H1 (cell line): ENCODE measurements at regions not wholly inside any gene's neighbourhood (a gene's known extent, or its start where the extent isn't known, plus 50 kb on each side); places are given as distances from the start of the nearest gene placed in this dataset.

Experiments used
- CTCF ChIA-PET: fragments of 300-600 bp; sonication (Branson Sonifier 250); formaldehyde crosslinking; loops from one replicate; lab custom pipeline; 2021; ENCODE audit not compliant: partially characterized antibody; lab: Charles Lee
- POLR2A ChIA-PET: fragments of 300-600 bp; sonication (Branson Sonifier 250); formaldehyde crosslinking; loops from one replicate; lab custom pipeline; 2021; ENCODE audit warnings: inconsistent platforms; ENCODE audit not compliant: partially characterized antibody; lab: Charles Lee
- DNase-seq, 2 experiments: peaks; one replicate each; pipeline versions ENCODE4 v3.0.0 to v3.0.0-alpha.2; 2010 to 2022; ENCODE audit warnings: low spot score in 2 of 2, low read depth in 1 of 2, mixed read lengths in 1 of 2
- FAIRE-seq: peaks from 2 replicates; lab custom pipeline; 2011; peaks lifted over from hg19 to GRCh38; lab: Jason Lieb, UNC
- H2AFZ ChIP-seq: 2 replicates; pipeline ENCODE4 v1.8.1; 2012; ENCODE audit warnings: low read length, inconsistent platforms
- H2AK5ac ChIP-seq: 2 replicates; pipeline ENCODE4 v1.6.1; 2013; ENCODE audit warnings: low read depth, low read length
- H2BK120ac ChIP-seq: replicated peaks from 2 replicates; pipeline ENCODE3; 2013; ENCODE audit warnings: low read depth, low read length, inconsistent platforms
- H2BK12ac ChIP-seq: 2 replicates; pipeline ENCODE4 v1.6.1; 2013; ENCODE audit warnings: low read depth, low read length
- H2BK15ac ChIP-seq: 2 replicates; pipeline ENCODE4 v1.6.1; 2013; ENCODE audit warnings: low read length
- H2BK20ac ChIP-seq: 2 replicates; pipeline ENCODE4 v1.6.1; 2013; ENCODE audit warnings: low read length
- H2BK5ac ChIP-seq: 2 replicates; pipeline ENCODE4 v1.6.1; 2013; ENCODE audit warnings: low read depth, low read length
- H3K14ac ChIP-seq: 2 replicates; pipeline ENCODE4 v1.6.1; 2013; ENCODE audit warnings: inconsistent platforms; ENCODE audit not compliant: insufficient read length
- H3K18ac ChIP-seq: 2 replicates; pipeline ENCODE4 v1.6.1; 2013; ENCODE audit warnings: low read length; ENCODE audit errors: extremely low read depth
- H3K23ac ChIP-seq: 2 replicates; pipeline ENCODE4 v1.6.1; 2013; ENCODE audit warnings: inconsistent platforms; ENCODE audit not compliant: insufficient read length
- H3K23me2 ChIP-seq: 2 replicates; pipeline ENCODE4 v1.6.1; 2013; ENCODE audit warnings: low read depth, low read length
- H3K27ac ChIP-seq: 2 replicates; pipeline ENCODE4 v1.6.1; 2011; ENCODE audit warnings: low read depth, low read length, inconsistent platforms
- H3K27me3 ChIP-seq, 4 experiments: replicated peaks in 1 of 4; 1 replicate in 1 of 4; 2 replicates in 3 of 4; pipeline versions ENCODE4 v1.6.1 to v1.8.1; 2011 to 2013; ENCODE audit warnings: low read length in 3 of 4, mild to moderate bottlenecking in 3 of 4, inconsistent platforms in 2 of 4, mixed read lengths in 2 of 4, moderate library complexity in 1 of 4; ENCODE audit not compliant: control insufficient read depth in 3 of 4, insufficient read depth in 3 of 4; ENCODE audit errors: extremely low read depth in 1 of 4
- H3K36me3 ChIP-seq, 4 experiments: 2 replicates each; pipeline versions ENCODE4 v1.6.1 to v1.8.1; 2011 to 2013; ENCODE audit warnings: mild to moderate bottlenecking in 4 of 4, low read length in 3 of 4, moderate library complexity in 2 of 4, control low read depth in 1 of 4, inconsistent platforms in 1 of 4; ENCODE audit not compliant: insufficient read depth in 4 of 4, control insufficient read depth in 2 of 4
- H3K4ac ChIP-seq: replicated peaks from 2 replicates; pipeline ENCODE3; 2013; ENCODE audit warnings: low read length, low read depth, mixed read lengths, inconsistent platforms; ENCODE audit not compliant: insufficient read length
- H3K4me1 ChIP-seq, 4 experiments: replicated peaks in 1 of 4; 1 replicate in 1 of 4; 2 replicates in 3 of 4; pipeline versions ENCODE4 v1.6.1 to v1.8.1; 2011 to 2013; ENCODE audit warnings: low read length in 3 of 4, inconsistent platforms in 2 of 4, mixed read lengths in 1 of 4; ENCODE audit not compliant: insufficient read depth in 4 of 4, control insufficient read depth in 3 of 4
- H3K4me2 ChIP-seq, 2 experiments: 2 replicates each; pipeline versions ENCODE4 v1.6.1 to v1.8.1; 2011 to 2013; ENCODE audit warnings: low read depth in 2 of 2, low read length in 2 of 2, control low read depth in 1 of 2, inconsistent platforms in 1 of 2, mild to moderate bottlenecking in 1 of 2; ENCODE audit not compliant: insufficient read depth in 1 of 2
- H3K4me3 ChIP-seq, 4 experiments: fragments of 200-600, 300-600 bp in 1 of 4; sonication (generic), shearing (Covaris generic), sonication (Bioruptor Twin) in 1 of 4; 2 replicates each; pipeline versions ENCODE4 v1.5.1 to v1.8.1; 2011 to 2016; ENCODE audit warnings: low read length in 4 of 4, low read depth in 3 of 4, control low read depth in 2 of 4, inconsistent platforms in 2 of 4, mild to moderate bottlenecking in 2 of 4, mixed read lengths in 1 of 4, moderate library complexity in 1 of 4; ENCODE audit not compliant: insufficient read depth in 2 of 4; ENCODE audit errors: extremely low read depth in 1 of 4
- H3K56ac ChIP-seq: replicated peaks from 2 replicates; pipeline ENCODE3; 2013; ENCODE audit warnings: low read depth, mild to moderate bottlenecking, mixed read lengths, low read length, inconsistent platforms; ENCODE audit not compliant: insufficient read length
- H3K79me1 ChIP-seq: 2 replicates; pipeline ENCODE4 v1.6.1; 2013; ENCODE audit warnings: low read depth, low read length, control low read depth
- H3K79me2 ChIP-seq, 2 experiments: 2 replicates each; pipeline versions ENCODE4 v1.6.1 to v1.8.1; 2012 to 2013; ENCODE audit warnings: low read length in 2 of 2, mild to moderate bottlenecking in 2 of 2, inconsistent platforms in 1 of 2; ENCODE audit not compliant: insufficient read depth in 2 of 2, control insufficient read depth in 1 of 2
- H3K9ac ChIP-seq, 4 experiments: replicated peaks in 1 of 4; 1 replicate in 1 of 4; 2 replicates in 3 of 4; pipeline versions ENCODE4 v1.6.1 to v1.8.1; 2011 to 2013; ENCODE audit warnings: low read depth in 3 of 4, low read length in 3 of 4, control low read depth in 2 of 4, mild to moderate bottlenecking in 2 of 4, moderate library complexity in 2 of 4, inconsistent platforms in 1 of 4; ENCODE audit errors: extremely low read depth in 1 of 4
- H3K9me3 ChIP-seq, 2 experiments: 2 replicates each; pipeline versions ENCODE4 v1.6.1 to v1.8.1; 2012 to 2013; ENCODE audit warnings: mild to moderate bottlenecking in 2 of 2, moderate library complexity in 2 of 2, control low read depth in 1 of 2, inconsistent platforms in 1 of 2, low read depth in 1 of 2, low read length in 1 of 2, mixed read lengths in 1 of 2; ENCODE audit not compliant: insufficient read depth in 2 of 2
- H4K20me1 ChIP-seq, 2 experiments: replicated peaks in 1 of 2; 2 replicates each; pipeline versions ENCODE3 to v1.8.1; 2011 to 2013; ENCODE audit warnings: inconsistent platforms in 2 of 2, low read length in 2 of 2, mild to moderate bottlenecking in 1 of 2; ENCODE audit not compliant: insufficient read depth in 2 of 2, control insufficient read depth in 1 of 2
- H4K5ac ChIP-seq: 2 replicates; pipeline ENCODE4 v1.6.1; 2013; ENCODE audit warnings: low read length, low read depth, mixed read lengths, inconsistent platforms; ENCODE audit not compliant: insufficient read length
- H4K8ac ChIP-seq: 2 replicates; pipeline ENCODE4 v1.8.0; 2013; ENCODE audit warnings: mild to moderate bottlenecking, moderate library complexity, low read length, inconsistent platforms; ENCODE audit not compliant: insufficient read depth; ENCODE audit errors: extremely low read depth
- H4K91ac ChIP-seq: replicated peaks from 2 replicates; pipeline ENCODE3; 2013; ENCODE audit warnings: low read length, mixed read lengths, inconsistent platforms; ENCODE audit not compliant: insufficient read length
- BCL11A ChIP-seq, 2 experiments: IDR thresholded peaks; one replicate each; pipeline ENCODE4 v1.6.1; 2011; ENCODE audit warnings: low read depth in 2 of 2, low read length in 2 of 2, mild to moderate bottlenecking in 2 of 2
- CBX8 ChIP-seq: fragments of 300-800, 300-1000 bp; sonication (generic); IDR thresholded peaks from 2 replicates; pipeline ENCODE4 v1.7.1; 2016; ENCODE audit warnings: low read depth, low read length, borderline replicate concordance
- POU5F1 ChIP-seq: IDR thresholded peaks from 2 replicates; pipeline ENCODE4 v1.6.1; 2011; ENCODE audit warnings: low read depth, mild to moderate bottlenecking, low read length, moderate library complexity
- RBBP5 ChIP-seq: IDR thresholded peaks from 2 replicates; pipeline ENCODE4 v1.7.1; 2012; ENCODE audit warnings: low read depth, mild to moderate bottlenecking, inconsistent platforms, low read length, moderate library complexity, borderline replicate concordance
- SIX5 ChIP-seq: IDR thresholded peaks from 2 replicates; pipeline ENCODE4 v1.6.1; 2011; ENCODE audit warnings: mild to moderate bottlenecking, low read depth, low read length
- TEAD4 ChIP-seq: IDR thresholded peaks from 2 replicates; pipeline ENCODE4 v1.6.1; 2012; ENCODE audit warnings: low read depth, low read length, inconsistent platforms, mixed read lengths
- YY1 ChIP-seq: IDR thresholded peaks from 2 replicates; pipeline ENCODE4 v1.6.1; 2011; ENCODE audit warnings: low read depth, mild to moderate bottlenecking, low read length
- WGBS, 2 experiments: shearing (Covaris generic) in 1 of 2; methylation state at CpG; one replicate each; pipeline versions ENCODE4 v1.1.6 to v1.1.7; 2013 to 2015; ENCODE audit warnings: low lambda C conversion rate in 2 of 2, mixed read lengths in 2 of 2, inconsistent platforms in 1 of 2, low coverage in 1 of 2, missing lambda C conversion rate in 1 of 2; ENCODE audit not compliant: insufficient replicate concordance in 2 of 2, insufficient coverage in 1 of 2, insufficient read length in 1 of 2; ENCODE audit errors: extremely low coverage in 1 of 2, missing lambda C conversion rate in 1 of 2; 5-methylcytosine and 5-hydroxymethylcytosine counted together
- TF ChIP-seq, protein P1 (sequence below): IDR thresholded peaks from 2 replicates; pipeline ENCODE4 v1.6.1; 2012; ENCODE audit warnings: inconsistent platforms
- TF ChIP-seq, protein P2 (sequence below): IDR thresholded peaks from 2 replicates; pipeline ENCODE4 v1.6.1; 2012; ENCODE audit warnings: inconsistent platforms
- TF ChIP-seq, protein P3 (sequence below): IDR thresholded peaks from 2 replicates; pipeline ENCODE4 v1.6.1; 2012; ENCODE audit warnings: low read length, inconsistent platforms

DNA sequence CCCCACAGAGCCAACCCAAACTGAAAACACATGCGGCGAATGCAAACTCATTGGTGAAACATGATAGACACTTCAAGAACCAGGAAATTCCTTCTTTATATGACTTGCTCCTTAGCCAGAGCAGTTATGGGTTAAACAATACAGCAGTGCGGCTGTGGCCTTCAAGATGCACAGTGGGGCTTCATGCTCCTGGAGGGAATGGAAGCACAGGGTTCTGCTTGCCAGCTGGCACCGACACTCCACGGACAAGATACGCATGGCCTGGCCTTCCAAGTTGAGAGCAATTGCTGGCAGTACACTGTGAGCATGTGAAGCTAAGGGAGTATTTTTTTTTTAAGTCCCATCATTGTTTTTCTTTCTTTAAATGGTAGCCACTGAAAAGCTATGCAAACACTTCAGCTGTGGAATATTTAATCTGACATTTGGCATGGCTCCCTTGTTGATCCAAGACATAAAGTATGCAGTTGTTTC, 451.6 kb upstream of the CD180 start:
- H3K9ac ChIP-seq: no peak overlapping the region
- no peak overlapping the region for H2BK20ac ChIP-seq
- 0 out of 7 replicates have a peak, but pooled peaks cover 0 to 3% (median 0%) of the 10 kb centered on the region in 4 experiments for H3K4me1 ChIP-seq
- no peak overlapping the region for H3K27ac ChIP-seq
- H3K4me2 ChIP-seq: no peak overlapping the region
- no peaks in the 10 kb centered on the region for H3K27me3 ChIP-seq
- no peak overlapping the region for H3K23ac ChIP-seq
- H4K20me1 ChIP-seq: no peaks in the 10 kb centered on the region
- H3K4ac ChIP-seq: no peak overlapping the region
- no peak overlapping the region for H2BK5ac ChIP-seq
- H3K23me2 ChIP-seq: no peaks in the 10 kb centered on the region
- H2AK5ac ChIP-seq: no peak overlapping the region
- no peaks in the 10 kb centered on the region for H3K79me1 ChIP-seq
- H3K79me2 ChIP-seq: no peaks in the 10 kb centered on the region
- TF ChIP-seq, protein P1, sequence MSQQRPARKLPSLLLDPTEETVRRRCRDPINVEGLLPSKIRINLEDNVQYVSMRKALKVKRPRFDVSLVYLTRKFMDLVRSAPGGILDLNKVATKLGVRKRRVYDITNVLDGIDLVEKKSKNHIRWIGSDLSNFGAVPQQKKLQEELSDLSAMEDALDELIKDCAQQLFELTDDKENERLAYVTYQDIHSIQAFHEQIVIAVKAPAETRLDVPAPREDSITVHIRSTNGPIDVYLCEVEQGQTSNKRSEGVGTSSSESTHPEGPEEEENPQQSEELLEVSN: no peak
- no peak for TF ChIP-seq CBX8
- no peak for TF ChIP-seq POU5F1
- TF ChIP-seq, protein P2, sequence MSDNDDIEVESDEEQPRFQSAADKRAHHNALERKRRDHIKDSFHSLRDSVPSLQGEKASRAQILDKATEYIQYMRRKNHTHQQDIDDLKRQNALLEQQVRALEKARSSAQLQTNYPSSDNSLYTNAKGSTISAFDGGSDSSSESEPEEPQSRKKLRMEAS: no peak
- TF ChIP-seq BCL11A (IDR thresholded peaks at IDR 0.05; ENCODE audit: low read depth in 2 of 2, low read length in 2 of 2): no peak
- no peak for TF ChIP-seq YY1
- TF ChIP-seq, protein P3, sequence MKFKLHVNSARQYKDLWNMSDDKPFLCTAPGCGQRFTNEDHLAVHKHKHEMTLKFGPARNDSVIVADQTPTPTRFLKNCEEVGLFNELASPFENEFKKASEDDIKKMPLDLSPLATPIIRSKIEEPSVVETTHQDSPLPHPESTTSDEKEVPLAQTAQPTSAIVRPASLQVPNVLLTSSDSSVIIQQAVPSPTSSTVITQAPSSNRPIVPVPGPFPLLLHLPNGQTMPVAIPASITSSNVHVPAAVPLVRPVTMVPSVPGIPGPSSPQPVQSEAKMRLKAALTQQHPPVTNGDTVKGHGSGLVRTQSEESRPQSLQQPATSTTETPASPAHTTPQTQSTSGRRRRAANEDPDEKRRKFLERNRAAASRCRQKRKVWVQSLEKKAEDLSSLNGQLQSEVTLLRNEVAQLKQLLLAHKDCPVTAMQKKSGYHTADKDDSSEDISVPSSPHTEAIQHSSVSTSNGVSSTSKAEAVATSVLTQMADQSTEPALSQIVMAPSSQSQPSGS: no peak
- no peak for TF ChIP-seq RBBP5
- no peak for TF ChIP-seq SIX5
- no peak for TF ChIP-seq TEAD4
- TF ChIP-seq, all 59 proteins: peak for 0
- ChIA-PET CTCF (interaction anchor here (0.7 to 1.8 kb wide), 2 partner anchors 12 to 116 kb away, joined by 3 to 4 read pairs; no protein-coding TSS in a partner anchor), POLR2A (no interaction called here)
- H3K56ac ChIP-seq: no peak overlapping the region
- no peaks in the 10 kb centered on the region for H3K36me3 ChIP-seq
- no peak overlapping the region for H4K91ac ChIP-seq
- no peak overlapping the region for H3K14ac ChIP-seq
- H2BK12ac ChIP-seq: no peak overlapping the region
- H4K5ac ChIP-seq: no peak overlapping the region
- WGBS, 2 experiments: 95% methylated on average over 6 of the region's 6 CpGs; no CpG with 5 or more reads in 1 of the 2 experiments
- H2AFZ ChIP-seq: no peak overlapping the region
- H2BK15ac ChIP-seq: no peak overlapping the region
- no peak overlapping the region for H2BK120ac ChIP-seq
- DNase-seq: no peak
- no peak overlapping the region for H3K4me3 ChIP-seq
- H3K18ac ChIP-seq: no peak overlapping the region
- FAIRE-seq: no peak
- H4K8ac ChIP-seq: no peak overlapping the region
- peaks cover 0 to 3% of the 10 kb centered on the region in 2 experiments; a peak in 2 of 4 replicates for H3K9me3 ChIP-seq
